ENCODE measurements at regions not wholly inside any gene's neighbourhood (a gene's known extent, or its start where the extent isn't known, plus 50 kb on each side); places are given as distances from the start of the nearest gene placed in this dataset.

- H3K4me2 ChIP-seq, result no peak overlapping the region
- POLR2A ChIA-PET, result no interaction called here
- no peak overlapping the region for H3K27ac ChIP-seq
Measured at GRCh38 chr20:4602297-4602631, 84.0 kb upstream of the PRNP start.

DNA sequence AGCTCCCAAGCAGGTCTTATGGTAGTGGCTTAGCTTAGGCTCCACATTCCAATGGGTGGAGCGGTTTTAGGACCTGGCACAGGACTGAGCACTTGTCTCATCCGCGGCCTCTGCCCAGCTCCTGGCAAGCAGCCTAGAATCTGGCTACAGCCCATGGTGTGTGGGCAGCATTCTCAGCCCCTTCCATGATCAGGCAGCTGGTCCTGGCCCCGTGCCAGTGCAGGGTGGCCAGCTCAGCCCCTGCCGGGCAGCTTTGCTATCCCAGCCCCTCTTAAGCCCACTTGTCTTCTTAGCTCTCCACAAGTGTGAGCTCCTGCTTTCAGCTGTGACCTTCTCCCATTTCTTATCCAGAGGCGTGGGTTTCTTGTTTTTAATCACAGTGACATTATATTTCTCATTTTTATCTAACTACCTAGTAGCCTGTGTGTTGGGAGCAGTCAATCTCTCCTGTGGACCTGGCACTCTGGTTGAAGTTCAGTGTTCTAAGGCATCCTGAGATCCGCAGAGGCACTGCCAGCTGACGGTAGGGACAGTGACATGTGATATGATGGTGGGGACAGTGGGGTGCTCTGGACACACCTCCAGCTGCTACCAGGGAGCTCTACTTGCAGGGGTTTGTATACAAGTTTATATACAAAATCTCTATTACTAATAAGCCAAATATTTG lies 84.5 kb upstream of the PRNP start:
- DNase-seq (ENCODE audit: low read depth in 1 of 2, low spot score in 1 of 2), result no peak
- POLR2A ChIA-PET, result no interaction called here
- H3K4me1 ChIP-seq, result peaks cover 6% of the 10 kb centered on the region; the same call in 1 of the 3 replicates
- WGBS (ENCODE audit: missing lambda C conversion rate), result 58% methylated on average over 8 of the region's 8 CpGs
- no peaks in the 10 kb centered on the region for H3K9me3 ChIP-seq
- peak in 1 of 2 experiments; percentile 46; a peak in 3 of 6 replicates for ATAC-seq
- CTCF ChIA-PET, result interaction anchor here (1.3 to 13.3 kb wide), 4 partner anchors 9 to 363 kb away, joined by 3 to 378 read pairs (median 10); partner anchors contain the start of gene PRND
- FAIRE-seq, result no peak
- no peak overlapping the region for H3K4me2 ChIP-seq
- TF ChIP-seq, protein P1, sequence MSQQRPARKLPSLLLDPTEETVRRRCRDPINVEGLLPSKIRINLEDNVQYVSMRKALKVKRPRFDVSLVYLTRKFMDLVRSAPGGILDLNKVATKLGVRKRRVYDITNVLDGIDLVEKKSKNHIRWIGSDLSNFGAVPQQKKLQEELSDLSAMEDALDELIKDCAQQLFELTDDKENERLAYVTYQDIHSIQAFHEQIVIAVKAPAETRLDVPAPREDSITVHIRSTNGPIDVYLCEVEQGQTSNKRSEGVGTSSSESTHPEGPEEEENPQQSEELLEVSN (IDR thresholded peaks at IDR 0.05; ENCODE audit: borderline replicate concordance, low read depth), result no peak
- TF ChIP-seq, protein P2, sequence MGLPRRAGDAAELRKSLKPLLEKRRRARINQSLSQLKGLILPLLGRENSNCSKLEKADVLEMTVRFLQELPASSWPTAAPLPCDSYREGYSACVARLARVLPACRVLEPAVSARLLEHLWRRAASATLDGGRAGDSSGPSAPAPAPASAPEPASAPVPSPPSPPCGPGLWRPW (IDR thresholded peaks at IDR 0.05), result no peak
- no peak for TF ChIP-seq JUNB (IDR thresholded peaks at IDR 0.05)
- TF ChIP-seq, protein P3, sequence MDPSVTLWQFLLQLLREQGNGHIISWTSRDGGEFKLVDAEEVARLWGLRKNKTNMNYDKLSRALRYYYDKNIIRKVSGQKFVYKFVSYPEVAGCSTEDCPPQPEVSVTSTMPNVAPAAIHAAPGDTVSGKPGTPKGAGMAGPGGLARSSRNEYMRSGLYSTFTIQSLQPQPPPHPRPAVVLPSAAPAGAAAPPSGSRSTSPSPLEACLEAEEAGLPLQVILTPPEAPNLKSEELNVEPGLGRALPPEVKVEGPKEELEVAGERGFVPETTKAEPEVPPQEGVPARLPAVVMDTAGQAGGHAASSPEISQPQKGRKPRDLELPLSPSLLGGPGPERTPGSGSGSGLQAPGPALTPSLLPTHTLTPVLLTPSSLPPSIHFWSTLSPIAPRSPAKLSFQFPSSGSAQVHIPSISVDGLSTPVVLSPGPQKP (IDR thresholded peaks at IDR 0.05; ENCODE audit: low read depth, low read length), result no peak
- no peak for TF ChIP-seq MYC (IDR thresholded peaks at IDR 0.05; ENCODE audit: borderline replicate concordance, low read length)
- no peak for TF ChIP-seq HOXB5 (CRISPR knock-in tag; IDR thresholded peaks at IDR 0.05)
- TF ChIP-seq NFE2L2 (conservative IDR thresholded peaks at IDR 0.05; ENCODE audit: low read length), result no peak
- TF ChIP-seq CTCF (IDR thresholded peaks at IDR 0.05), result no peak
- no peak for TF ChIP-seq RNF2 (IDR thresholded peaks at IDR 0.05; ENCODE audit: borderline replicate concordance, low read depth)
- no peak for TF ChIP-seq HOXB13 (CRISPR knock-in tag; IDR thresholded peaks at IDR 0.05; ENCODE audit: low read depth)
- no peak for TF ChIP-seq NR3C1 (IDR thresholded peaks at IDR 0.05)
- TF ChIP-seq KDM5A (IDR thresholded peaks at IDR 0.05), result no peak
- peak overlapping the region in 1 of 2 experiments; percentile 4; a peak in 1 of 6 replicates for H3K27ac ChIP-seq
- H3K4me3 ChIP-seq, result no peak overlapping the region

More at GRCh38 chr20:4602297-4602631, 84.0 kb upstream of the PRNP start:
- FAIRE-seq (no peak), DNase-seq (ENCODE audit: low read depth in 1 of 2, low spot score in 1 of 2) (no peak), ATAC-seq (no peak)
- CTCF ChIA-PET, result interaction anchor here (0.6 to 13.3 kb wide), 6 partner anchors 8 to 364 kb away, joined by 3 to 378 read pairs (median 5); partner anchors contain the start of gene PRND
- H3K4me1 ChIP-seq, result peaks cover 6% of the 10 kb centered on the region; the same call in 1 of the 3 replicates
- no peak overlapping the region for H3K4me3 ChIP-seq
- TF ChIP-seq RFX5 (IDR thresholded peaks at IDR 0.05) (no peak), GATA3 (IDR thresholded peaks at IDR 0.05; ENCODE audit: borderline replicate concordance) (no peak), EHF (CRISPR knock-in tag; IDR thresholded peaks at IDR 0.05) (no peak), FOSL2 (IDR thresholded peaks at IDR 0.05) (no peak), FOSL2 (CRISPR knock-in tag; IDR thresholded peaks at IDR 0.05) (no peak), ZC3H11A (IDR thresholded peaks at IDR 0.05) (no peak), JUN (IDR thresholded peaks at IDR 0.05) (no peak)
- TF ChIP-seq, protein P4, sequence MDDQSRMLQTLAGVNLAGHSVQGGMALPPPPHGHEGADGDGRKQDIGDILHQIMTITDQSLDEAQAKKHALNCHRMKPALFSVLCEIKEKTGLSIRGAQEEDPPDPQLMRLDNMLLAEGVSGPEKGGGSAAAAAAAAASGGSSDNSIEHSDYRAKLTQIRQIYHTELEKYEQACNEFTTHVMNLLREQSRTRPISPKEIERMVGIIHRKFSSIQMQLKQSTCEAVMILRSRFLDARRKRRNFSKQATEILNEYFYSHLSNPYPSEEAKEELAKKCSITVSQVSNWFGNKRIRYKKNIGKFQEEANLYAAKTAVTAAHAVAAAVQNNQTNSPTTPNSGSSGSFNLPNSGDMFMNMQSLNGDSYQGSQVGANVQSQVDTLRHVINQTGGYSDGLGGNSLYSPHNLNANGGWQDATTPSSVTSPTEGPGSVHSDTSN (IDR thresholded peaks at IDR 0.05), result no peak
- TF ChIP-seq, protein P5, sequence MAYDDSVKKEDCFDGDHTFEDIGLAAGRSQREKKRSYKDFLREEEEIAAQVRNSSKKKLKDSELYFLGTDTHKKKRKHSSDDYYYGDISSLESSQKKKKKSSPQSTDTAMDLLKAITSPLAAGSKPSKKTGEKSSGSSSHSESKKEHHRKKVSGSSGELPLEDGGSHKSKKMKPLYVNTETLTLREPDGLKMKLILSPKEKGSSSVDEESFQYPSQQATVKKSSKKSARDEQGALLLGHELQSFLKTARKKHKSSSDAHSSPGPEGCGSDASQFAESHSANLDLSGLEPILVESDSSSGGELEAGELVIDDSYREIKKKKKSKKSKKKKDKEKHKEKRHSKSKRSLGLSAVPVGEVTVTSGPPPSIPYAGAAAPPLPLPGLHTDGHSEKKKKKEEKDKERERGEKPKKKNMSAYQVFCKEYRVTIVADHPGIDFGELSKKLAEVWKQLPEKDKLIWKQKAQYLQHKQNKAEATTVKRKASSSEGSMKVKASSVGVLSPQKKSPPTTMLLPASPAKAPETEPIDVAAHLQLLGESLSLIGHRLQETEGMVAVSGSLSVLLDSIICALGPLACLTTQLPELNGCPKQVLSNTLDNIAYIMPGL (CRISPR knock-in tag; IDR thresholded peaks at IDR 0.05; ENCODE audit: borderline replicate concordance), result no peak
- no peaks in the 10 kb centered on the region for H3K9me3 ChIP-seq
- 67% methylated on average over 4 of the region's 4 CpGs for WGBS (ENCODE audit: missing lambda C conversion rate)

All from A549 (cell line).